Hepatocyte (in vitro differentiated cells): ENCODE measurements at regions not wholly inside any gene's neighbourhood (a gene's known extent, or its start where the extent isn't known, plus 50 kb on each side); places are given as distances from the start of the nearest gene placed in this dataset.
"Not testable (repeated sequence)": the region's sequence is repeated elsewhere in the genome, so short reads cannot be mapped to it uniquely, and the experiment has no call there.

Source experiments
- DNase-seq: peaks from one replicate; pipeline ENCODE4 v3.0.0-alpha.2; 2016; ENCODE audit warnings: low spot score
- H2AFZ ChIP-seq: fragments of 200-600 bp; sonication (generic); 2 replicates; pipeline ENCODE4 v1.6.0; 2016; ENCODE audit warnings: antibody characterized with exemption, mild to moderate bottlenecking
- H3K27ac ChIP-seq: fragments of 200-600 bp; sonication (generic); 2 replicates; pipeline ENCODE4 v1.5.1; 2016; ENCODE audit warnings: mild to moderate bottlenecking
- H3K27me3 ChIP-seq: fragments of 200-600 bp; sonication (generic); 2 replicates; pipeline ENCODE4 v1.6.1; 2016
- H3K36me3 ChIP-seq: fragments of 200-600 bp; sonication (generic); replicated peaks from 2 replicates; pipeline ENCODE4 v1.5.1; 2016; ENCODE audit warnings: low read depth; ENCODE audit not compliant: insufficient read depth
- H3K4me1 ChIP-seq: fragments of 200-600 bp; sonication (generic); 2 replicates; pipeline ENCODE4 v1.5.1; 2016; ENCODE audit warnings: mild to moderate bottlenecking, moderate library complexity; ENCODE audit not compliant: insufficient read depth
- H3K4me2 ChIP-seq: fragments of 200-600 bp; sonication (generic); 2 replicates; pipeline ENCODE4 v1.6.0; 2016
- H3K4me3 ChIP-seq: fragments of 200-600 bp; sonication (generic); 2 replicates; pipeline ENCODE4 v1.5.1; 2016; ENCODE audit warnings: mild to moderate bottlenecking
- H3K79me2 ChIP-seq: fragments of 200-600 bp; sonication (generic); 2 replicates; pipeline ENCODE4 v1.6.0; 2017; ENCODE audit warnings: mild to moderate bottlenecking
- H3K9me2 ChIP-seq: fragments of 200-600 bp; sonication (generic); replicated peaks from 2 replicates; pipeline ENCODE4 v1.6.0; 2017; ENCODE audit warnings: mild to moderate bottlenecking; ENCODE audit not compliant: insufficient read depth
- H3K9me3 ChIP-seq: fragments of 200-600 bp; sonication (generic); 2 replicates; pipeline ENCODE4 v1.5.1; 2016; ENCODE audit warnings: low read depth, mild to moderate bottlenecking
- H4K20me1 ChIP-seq: fragments of 200-600 bp; sonication (generic); 2 replicates; pipeline ENCODE4 v1.6.0; 2016; ENCODE audit warnings: mild to moderate bottlenecking; ENCODE audit not compliant: insufficient read depth, poor library complexity, severe bottlenecking
- EZH2 ChIP-seq: fragments of 200-600 bp; sonication (generic); IDR thresholded peaks from 2 replicates; pipeline ENCODE4 v1.6.1; 2016; ENCODE audit warnings: antibody characterized with exemption, mild to moderate bottlenecking, borderline replicate concordance
- EZH2phosphoT487 ChIP-seq: fragments of 200-600 bp; sonication (generic); IDR thresholded peaks from one replicate; pipeline ENCODE4 v1.6.1; 2018; ENCODE audit warnings: antibody characterized with exemption, mild to moderate bottlenecking, low read depth, moderate library complexity; ENCODE audit not compliant: unreplicated experiment, severe bottlenecking
- WGBS: methylation state at CpG from one replicate; pipeline ENCODE4 v1.1.6; 2016; ENCODE audit warnings: low lambda C conversion rate; ENCODE audit errors: missing lambda C conversion rate; 5-methylcytosine and 5-hydroxymethylcytosine counted together
- TF ChIP-seq, protein P1 (sequence below): fragments of 200-600 bp; sonication (generic); IDR thresholded peaks from 2 replicates; pipeline ENCODE4 v1.5.1; 2016; ENCODE audit warnings: antibody characterized with exemption, mild to moderate bottlenecking; ENCODE audit not compliant: poor library complexity

DNA sequence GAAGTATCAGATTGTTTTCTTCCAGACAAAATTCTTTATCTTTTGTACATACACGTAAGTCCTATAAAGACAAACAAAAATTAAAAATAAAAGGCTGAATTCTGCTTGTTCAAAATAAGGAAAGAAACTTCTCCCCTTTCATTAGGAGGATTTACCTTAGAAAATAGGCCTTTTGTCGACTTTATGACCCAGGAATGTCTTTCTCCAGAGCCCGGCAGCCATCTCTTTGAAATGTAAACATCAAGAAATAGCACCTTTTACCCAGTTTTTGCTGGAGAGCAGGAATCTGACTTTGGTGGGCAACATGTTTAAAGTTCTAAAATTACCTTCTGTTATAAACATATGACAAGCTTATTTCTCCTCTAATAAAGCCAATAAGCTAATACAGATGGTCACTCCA is 373.0 kb upstream of the FTMT start:
- Histone ChIP-seq H3K27me3 (no peaks in the 10 kb centered on the region), H2AFZ (no peak overlapping the region), H3K9me3 (no peaks in the 10 kb centered on the region), H3K27ac (no peak overlapping the region), H3K9me2 (no peaks in the 10 kb centered on the region), H3K36me3 (no peaks in the 10 kb centered on the region), H3K79me2 (no peaks in the 10 kb centered on the region), H3K4me1 (peaks cover 5% of the 10 kb centered on the region), H4K20me1 (no peaks in the 10 kb centered on the region), H3K4me2 (no peak overlapping the region), H3K4me3 (no peak overlapping the region)
- no peak for DNase-seq
- WGBS = 35% methylated on average over 3 of the region's 3 CpGs
- TF ChIP-seq EZH2 = no peak
- TF ChIP-seq, protein P1, sequence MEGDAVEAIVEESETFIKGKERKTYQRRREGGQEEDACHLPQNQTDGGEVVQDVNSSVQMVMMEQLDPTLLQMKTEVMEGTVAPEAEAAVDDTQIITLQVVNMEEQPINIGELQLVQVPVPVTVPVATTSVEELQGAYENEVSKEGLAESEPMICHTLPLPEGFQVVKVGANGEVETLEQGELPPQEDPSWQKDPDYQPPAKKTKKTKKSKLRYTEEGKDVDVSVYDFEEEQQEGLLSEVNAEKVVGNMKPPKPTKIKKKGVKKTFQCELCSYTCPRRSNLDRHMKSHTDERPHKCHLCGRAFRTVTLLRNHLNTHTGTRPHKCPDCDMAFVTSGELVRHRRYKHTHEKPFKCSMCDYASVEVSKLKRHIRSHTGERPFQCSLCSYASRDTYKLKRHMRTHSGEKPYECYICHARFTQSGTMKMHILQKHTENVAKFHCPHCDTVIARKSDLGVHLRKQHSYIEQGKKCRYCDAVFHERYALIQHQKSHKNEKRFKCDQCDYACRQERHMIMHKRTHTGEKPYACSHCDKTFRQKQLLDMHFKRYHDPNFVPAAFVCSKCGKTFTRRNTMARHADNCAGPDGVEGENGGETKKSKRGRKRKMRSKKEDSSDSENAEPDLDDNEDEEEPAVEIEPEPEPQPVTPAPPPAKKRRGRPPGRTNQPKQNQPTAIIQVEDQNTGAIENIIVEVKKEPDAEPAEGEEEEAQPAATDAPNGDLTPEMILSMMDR = no peak
- no peak for TF ChIP-seq EZH2phosphoT487

GRCh38 chr5:121479337-121479736 is 372.3 kb upstream of the FTMT start:
- DNase-seq = no peak
- Histone ChIP-seq H3K4me1 (peaks cover 5% of the 10 kb centered on the region), H3K4me2 (no peak overlapping the region), H2AFZ (no peak overlapping the region), H3K36me3 (no peaks in the 10 kb centered on the region), H3K27me3 (no peaks in the 10 kb centered on the region), H3K27ac (no peak overlapping the region), H3K9me3 (no peaks in the 10 kb centered on the region), H3K9me2 (no peaks in the 10 kb centered on the region), H3K4me3 (no peak overlapping the region), H4K20me1 (no peaks in the 10 kb centered on the region), H3K79me2 (no peaks in the 10 kb centered on the region)
- TF ChIP-seq EZH2phosphoT487 (no peak), EZH2 (no peak)
- TF ChIP-seq, protein P1 = no peak

DNA sequence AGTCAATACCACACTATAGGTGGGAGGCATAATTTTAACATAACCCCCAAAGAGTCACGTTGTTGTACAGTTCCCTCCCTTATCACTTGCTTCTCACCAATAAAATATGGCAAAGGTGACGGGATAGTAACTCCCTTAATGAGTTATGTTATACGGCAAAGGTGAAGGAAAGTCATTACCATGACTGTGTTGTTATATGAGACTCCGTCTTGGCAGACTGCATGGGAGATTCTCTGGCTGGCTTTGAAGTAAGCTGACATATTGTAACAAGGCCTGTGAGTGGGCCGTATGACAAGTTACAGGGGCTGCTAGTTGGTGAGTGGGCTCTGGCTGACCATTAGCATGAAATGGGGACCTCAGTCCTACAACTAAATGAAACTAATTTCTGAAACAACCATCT is 366.4 kb upstream of the FTMT start:
- Histone ChIP-seq H3K9me2 (no peaks in the 10 kb centered on the region), H3K36me3 (no peaks in the 10 kb centered on the region), H3K4me2 (no peak overlapping the region), H2AFZ (no peak overlapping the region), H3K27me3 (no peaks in the 10 kb centered on the region), H3K79me2 (no peaks in the 10 kb centered on the region), H3K27ac (no peak overlapping the region), H3K9me3 (no peaks in the 10 kb centered on the region), H3K4me1 (no peaks in the 10 kb centered on the region), H3K4me3 (no peak overlapping the region), H4K20me1 (no peaks in the 10 kb centered on the region)
- TF ChIP-seq EZH2 (no peak), EZH2phosphoT487 (no peak)
- TF ChIP-seq, protein P1 = no peak
- WGBS = 85% methylated on average over 5 of the region's 5 CpGs
- no peak for DNase-seq

- DNase-seq, H3K4me1 ChIP-seq, H3K27ac ChIP-seq, H3K4me2 ChIP-seq, H3K27me3 ChIP-seq, H3K79me2 ChIP-seq, H3K36me3 ChIP-seq, H3K9me2 ChIP-seq, H2AFZ ChIP-seq, H4K20me1 ChIP-seq, H3K9me3 ChIP-seq, H3K4me3 ChIP-seq: not testable (repeated sequence)
- 83% methylated on average over 2 of the region's 2 CpGs for WGBS
Observed at GRCh38 chr5:121485999-121486398, 365.7 kb upstream of the FTMT start.
